GM11168 (cell line): ENCODE measurements at regions not wholly inside any gene's neighbourhood (a gene's known extent, or its start where the extent isn't known, plus 50 kb on each side); places are given as distances from the start of the nearest gene placed in this dataset.
"Not testable (repeated sequence)": the region's sequence is repeated elsewhere in the genome, so short reads cannot be mapped to it uniquely, and the experiment has no call there.

Source experiments
- in situ Hi-C: fragments of 300-500 bp; cut with MboI; formaldehyde crosslinking; loops from one replicate; pipeline ENCODE4 v1.12.0; 2022; ENCODE audit warnings: low sequenced_read_pairs; ENCODE audit not compliant: unreplicated experiment

DNA sequence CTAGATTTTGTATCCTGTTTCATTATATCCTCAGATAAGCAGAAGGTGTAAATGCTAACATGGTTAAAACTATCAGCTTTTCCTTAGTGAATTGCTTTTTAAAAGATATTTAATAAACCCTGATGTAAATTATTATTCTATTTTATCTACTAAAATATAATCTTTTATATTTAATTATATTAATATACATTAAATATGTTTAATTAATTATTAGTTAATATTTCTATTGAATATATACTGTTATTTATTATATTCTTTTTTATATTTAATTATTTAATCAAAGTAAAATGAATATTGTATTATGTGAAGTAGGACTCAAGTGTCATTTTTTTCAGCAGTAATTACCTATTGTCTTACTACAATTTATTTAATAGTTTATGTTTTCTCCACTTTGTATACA lies 179.7 kb upstream of the ADGRL4 start:
- in situ Hi-C loops: no loop called here

DNA sequence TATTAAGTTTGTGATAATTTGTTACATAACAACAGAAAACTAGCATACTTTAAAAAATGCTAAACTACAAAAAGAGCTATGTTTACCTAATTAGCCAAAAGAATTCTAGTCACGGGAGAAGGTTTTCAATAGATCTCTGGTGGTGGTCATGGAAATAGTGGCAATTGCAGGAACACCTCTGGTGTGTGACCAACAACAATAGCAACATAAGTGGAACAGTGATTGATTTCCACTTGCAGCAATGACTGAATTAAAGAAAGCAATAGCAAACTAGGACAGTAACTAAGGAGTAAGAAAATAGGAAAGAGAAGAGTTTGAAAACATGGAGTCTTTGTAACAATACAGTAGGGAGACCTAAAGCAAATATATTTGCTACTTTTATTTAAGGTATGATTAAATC lies 171.3 kb upstream of the ADGRL4 start:
- in situ Hi-C loops: no loop called here

DNA sequence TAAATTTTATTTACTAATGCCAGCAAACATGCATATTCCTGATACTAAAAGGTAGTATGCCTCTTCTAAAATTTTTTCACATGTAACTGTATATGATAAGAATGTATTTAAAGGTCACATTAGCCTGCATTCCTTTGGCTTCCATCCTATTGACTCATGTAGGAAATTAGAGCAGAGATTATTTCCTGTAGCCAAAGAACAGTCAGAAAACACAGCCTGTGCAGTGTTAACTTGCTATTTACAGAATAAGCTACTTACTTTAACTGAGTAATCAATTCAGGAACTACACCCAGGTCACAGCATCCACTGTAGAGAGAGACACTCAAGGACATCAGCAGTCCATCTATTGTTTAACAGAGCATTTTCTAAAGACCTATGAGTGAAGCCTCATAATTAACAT lies 154.5 kb upstream of the ADGRL4 start:
- in situ Hi-C loops: no loop called here

DNA sequence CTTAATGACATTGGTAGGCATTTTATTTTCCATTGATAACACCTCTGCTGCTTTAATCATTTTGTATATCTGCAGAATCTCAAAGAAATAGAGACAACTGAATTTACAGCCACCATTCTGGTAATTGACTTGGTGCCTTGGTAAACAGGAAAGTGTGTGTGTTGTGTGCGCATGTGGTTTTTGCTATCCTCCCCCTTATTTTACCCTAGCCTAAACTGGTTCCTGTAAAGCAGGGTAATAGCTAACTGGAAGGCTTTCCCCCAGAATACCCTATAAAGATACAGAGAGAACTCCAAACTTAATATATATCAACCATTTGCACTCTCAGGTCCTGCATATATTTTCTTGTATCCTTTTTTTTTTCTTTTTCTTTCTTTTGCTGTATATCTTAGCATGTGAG lies 149.5 kb upstream of the ADGRL4 start:
- in situ Hi-C loops: no loop called here

DNA sequence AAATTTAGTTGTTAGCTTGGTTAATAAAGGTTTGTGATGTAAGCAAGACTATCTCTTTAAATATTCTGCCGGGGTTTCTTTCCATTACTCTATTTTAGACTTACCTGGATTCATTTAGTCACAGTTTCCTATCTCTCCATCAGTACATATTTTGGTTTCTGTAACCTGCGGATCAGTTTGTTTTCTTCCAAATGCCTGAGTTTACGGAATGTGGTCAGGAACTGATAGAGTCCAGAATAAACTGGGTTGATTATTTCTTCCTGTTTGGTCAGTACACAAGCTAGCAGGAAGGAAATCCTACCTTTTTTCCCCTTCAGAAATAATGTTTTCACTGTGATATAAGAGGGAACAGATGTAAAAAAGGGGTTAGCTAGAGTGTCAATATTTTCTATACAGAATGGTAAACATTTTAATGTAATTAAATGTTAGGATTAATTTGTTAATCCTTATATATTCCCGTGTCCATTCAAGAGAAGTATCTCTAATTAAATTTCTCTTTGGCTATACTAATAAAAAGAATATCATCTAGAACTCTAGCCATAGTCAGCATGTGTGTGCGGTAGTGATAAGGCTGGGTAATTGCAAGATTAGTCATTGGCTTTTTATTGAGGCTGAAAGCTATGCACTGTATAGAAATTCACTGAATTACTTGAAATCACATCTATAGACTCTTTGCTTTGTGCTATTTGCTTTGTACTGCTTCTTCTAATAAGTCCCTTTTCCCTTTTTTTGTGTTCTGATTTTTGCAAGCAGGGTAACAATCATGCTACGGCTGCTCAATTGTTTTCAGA lies 144.7 kb upstream of the ADGRL4 start:
- in situ Hi-C loops: no loop called here

DNA sequence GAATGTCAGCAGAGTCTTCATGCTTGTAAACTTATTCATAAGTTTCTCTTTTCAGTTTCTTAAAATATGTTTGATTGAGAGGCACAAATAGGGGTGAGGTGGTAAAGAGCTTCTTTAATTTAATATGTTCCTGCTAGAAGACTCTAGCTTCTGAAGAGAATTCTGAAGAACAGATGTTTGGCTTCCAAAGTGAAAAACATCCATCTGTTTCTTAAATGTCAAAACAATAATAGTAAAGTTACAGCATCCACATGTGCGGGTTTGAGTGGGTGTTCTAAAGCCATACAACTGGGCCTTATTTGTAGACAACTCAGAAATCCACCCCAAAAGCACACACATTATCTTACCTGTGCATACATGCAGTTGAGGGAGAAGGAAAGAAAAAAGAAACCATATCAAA lies 144.0 kb upstream of the ADGRL4 start:
- in situ Hi-C loops: no loop called here

DNA sequence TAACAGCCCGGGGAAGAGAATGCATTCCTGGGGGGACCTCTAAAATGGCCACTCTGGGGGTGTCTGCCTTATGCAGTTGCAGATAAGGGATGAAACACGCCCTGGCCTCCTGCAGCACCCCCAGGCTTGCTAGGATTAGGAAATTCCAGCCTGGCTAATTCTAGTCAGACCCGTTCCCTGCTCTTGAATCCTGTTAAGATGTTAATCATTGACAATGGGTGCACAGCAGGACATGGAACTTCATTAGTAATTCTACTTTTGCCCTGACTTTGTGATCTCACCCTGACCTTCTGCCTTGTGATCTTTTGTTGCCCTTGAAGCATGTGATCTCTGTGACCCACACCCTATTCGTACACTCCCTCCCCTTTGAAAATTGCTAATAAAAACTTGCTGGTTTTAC lies 131.7 kb upstream of the ADGRL4 start:
- in situ Hi-C loops: not testable (repeated sequence)

DNA sequence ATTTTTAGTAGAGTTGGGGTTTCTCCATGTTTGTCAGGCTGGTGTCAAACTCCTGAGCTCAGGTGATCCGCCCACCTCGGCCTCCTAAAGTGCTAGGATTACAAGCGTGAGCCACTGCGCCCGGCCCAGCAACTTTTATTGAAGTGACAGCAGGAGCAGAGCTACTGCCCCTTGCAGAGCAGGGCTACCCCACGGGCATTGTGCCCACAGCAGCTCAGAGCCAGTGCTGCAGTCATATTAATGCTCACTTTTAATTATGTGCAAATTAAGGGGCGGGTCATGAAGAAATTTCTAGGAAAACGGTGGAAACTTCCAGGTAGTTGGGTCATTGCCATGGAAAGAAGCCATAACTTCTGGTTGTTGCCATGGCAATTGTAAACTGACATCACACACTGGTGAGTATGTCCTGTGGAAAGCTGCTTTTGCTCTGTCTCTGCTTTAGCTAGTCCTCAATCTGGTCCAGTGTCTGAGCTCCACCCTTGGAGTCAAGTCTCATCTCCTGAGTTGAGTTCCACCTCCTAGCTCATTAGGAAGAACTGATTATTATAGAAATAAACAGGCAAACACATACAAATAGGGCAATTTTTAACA lies 127.3 kb upstream of the ADGRL4 start:
- in situ Hi-C loops: no loop called here

DNA sequence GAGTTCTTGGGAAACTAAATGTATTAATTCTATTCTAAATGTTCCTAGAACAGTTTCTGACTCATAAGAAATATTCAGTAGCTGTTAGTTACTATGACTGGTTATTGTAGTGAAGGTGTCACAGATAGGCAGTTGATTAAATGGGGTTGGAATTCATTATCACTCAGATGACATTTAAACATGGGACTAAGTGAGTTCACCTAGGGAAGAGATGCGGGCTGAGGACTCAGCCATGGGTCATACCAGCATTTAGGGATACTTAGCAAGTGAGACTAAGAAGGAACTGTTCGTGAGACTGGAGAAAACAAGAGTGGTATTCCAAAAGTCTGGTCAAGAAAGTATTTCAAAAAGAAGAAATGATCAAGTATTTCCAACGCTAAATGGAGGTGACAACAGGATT lies 125.1 kb upstream of the ADGRL4 start:
- in situ Hi-C loops: no loop called here

DNA sequence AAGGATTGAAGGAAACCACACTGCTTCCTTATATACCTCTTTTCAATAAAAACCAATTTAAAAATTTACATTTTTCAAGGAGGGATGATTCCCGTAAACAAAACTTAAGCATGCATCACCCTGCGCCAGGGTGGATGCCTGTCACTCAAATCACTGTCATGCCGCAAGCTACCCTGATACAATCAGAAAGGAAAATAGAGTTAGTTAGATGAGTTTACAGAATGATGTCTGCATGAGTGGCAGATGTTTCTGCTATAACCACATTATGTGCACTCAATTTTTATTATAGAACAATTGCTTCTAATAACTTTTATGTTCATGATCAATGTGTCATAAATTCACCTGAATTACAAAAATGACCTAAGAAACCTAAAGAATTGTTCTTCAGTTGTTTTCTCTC lies 123.4 kb upstream of the ADGRL4 start:
- in situ Hi-C loops: no loop called here

DNA sequence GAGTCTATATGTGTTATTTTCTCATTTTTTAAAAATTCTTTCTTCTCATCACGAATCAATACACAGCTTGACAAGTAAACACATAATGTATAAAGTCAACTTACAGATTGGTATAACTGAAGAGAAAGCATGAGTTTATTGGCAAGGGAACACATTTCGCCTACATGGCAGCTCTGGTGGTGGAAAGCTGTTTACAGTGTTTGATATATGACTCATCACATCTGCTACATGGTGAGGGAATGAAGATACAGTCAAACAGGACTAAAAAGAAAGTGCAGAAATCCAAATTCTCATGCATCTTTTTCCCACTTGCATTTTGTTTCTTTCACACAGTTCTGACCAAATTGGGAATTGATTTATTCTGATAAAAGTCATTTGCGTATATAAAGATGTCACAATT lies 122.2 kb upstream of the ADGRL4 start:
- in situ Hi-C loops: no loop called here

DNA sequence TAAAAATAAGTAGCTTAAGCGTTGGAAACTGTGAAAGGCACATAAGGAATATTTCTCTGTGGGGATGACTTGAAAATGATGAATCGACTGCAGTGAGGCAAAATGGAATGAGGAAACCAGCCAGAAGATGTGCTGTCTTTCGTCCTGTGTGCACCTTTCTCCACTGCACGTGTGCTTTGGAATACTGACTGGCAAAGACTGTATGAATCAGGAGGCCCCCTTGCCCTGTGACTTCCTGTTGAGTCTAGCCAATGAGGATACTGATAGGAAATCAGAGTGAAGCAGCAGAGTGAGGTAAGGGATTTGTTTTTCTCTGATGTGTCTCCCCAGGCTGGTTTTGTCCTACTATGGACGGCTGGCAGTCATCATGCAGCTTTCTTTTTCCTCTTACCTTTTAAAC lies 118.2 kb upstream of the ADGRL4 start:
- in situ Hi-C loops: no loop called here

DNA sequence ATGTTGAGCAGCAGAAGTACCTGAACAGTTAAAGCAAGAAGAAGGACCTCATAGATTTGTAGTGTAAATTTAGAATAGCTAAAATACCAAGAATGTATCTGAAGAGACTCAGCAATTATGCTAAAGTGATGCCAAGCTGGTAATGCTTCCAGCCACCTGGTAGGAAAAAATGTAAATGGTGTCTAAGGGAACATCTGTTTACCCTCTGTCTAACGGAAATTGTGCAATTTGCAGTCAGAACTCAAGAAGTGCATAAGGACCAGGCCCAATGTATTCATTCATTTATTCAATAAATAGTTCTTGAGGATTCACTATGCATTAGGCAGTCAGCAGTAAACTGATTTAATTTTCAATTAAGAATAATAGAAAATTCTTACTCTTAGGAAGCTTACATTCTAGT lies 116.0 kb upstream of the ADGRL4 start:
- in situ Hi-C loops: no loop called here

DNA sequence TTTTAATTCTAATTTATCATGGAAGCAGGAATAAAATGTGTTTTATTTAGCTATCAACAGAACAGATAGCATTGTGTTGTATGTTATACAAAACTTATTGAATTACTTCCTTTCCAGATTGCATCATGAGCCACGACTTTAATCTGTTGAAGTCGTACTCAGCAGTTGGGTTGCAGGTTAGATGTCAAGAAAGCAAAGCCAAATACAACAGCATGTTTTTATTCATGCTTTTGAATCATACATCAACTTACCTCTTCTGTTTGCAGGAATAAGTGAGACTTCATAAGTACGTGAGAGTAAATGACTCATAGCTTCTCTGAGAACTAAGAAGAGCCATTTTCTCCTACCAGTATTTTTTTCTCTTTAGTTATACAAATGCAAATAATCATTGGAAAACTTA lies 110.8 kb upstream of the ADGRL4 start:
- in situ Hi-C loops: no loop called here

DNA sequence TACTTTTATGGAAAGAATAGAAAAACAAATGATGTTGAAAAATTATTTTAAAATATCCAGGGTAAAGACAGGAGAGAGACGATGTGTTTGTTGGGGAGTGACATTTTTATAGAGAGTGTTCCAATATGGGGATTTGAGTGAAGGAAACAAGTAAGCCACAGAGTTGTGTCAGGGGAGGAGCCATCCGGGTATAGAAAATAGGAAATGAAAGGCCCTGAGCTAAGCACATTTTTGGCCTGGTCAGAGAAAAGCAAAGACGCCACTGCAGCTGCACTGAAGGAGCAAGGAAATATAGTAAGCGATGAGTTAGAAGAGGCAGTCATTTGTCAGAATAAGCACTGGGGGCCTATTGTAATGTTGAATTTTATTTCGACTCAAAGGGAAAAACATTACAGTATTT lies 107.3 kb upstream of the ADGRL4 start:
- in situ Hi-C loops: no loop called here

DNA sequence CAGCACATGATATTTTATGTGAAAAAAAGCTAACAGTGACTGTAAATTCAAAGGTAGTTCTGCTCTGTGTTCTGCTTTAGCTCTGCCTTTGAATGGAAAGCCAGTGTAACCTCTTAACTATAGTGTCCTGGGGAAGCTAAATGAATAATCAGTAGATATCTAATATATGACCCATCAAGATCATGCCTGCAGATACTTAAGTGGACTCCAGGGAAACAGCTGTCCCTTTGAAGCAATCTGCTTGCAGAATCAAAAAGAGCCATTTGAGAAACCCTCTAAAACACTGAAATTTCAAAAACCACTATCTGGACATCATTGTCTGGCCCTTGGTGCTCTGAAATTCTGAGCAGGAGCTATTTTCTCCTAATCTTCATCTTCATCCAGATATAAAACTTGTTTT lies 104.2 kb upstream of the ADGRL4 start:
- in situ Hi-C loops: no loop called here

DNA sequence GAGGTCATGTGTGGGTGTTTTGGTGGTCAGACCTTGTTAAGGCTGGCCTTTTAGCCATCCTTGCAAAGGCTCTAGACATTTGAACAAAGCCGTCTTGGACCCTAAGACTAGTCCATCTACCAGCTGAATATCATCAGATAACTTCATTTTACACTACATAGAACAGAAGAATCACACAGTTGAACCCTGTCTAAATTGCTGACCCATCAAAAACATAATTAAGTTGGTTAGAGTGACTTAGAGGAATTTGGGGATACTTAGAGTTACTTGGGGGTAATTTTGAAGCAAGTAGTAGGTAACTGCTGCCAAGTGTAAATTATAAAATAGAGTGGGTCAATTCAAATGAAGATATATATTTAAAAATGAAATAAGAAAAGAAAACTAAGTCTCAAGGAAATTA lies 102.9 kb upstream of the ADGRL4 start:
- in situ Hi-C loops: no loop called here

DNA sequence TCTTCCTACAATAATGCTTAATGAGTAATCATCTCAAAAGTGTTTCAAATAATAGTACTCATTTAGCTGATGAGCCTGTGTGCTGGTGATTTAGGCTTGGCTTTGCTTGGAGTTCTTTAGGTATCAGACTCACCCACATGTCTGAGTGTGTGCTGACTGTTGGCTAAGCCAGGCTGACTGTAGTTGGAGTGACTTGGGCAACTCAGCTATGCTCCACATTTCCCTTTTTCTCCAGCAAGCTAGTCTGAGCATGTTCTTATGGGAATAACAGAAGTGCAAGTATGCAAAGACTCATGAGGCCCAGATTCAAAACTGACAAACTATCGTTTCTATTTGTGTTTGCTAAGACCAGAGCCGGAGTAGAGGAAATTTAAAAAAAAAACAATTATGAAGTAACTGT lies 99.0 kb upstream of the ADGRL4 start:
- in situ Hi-C loops: no loop called here

DNA sequence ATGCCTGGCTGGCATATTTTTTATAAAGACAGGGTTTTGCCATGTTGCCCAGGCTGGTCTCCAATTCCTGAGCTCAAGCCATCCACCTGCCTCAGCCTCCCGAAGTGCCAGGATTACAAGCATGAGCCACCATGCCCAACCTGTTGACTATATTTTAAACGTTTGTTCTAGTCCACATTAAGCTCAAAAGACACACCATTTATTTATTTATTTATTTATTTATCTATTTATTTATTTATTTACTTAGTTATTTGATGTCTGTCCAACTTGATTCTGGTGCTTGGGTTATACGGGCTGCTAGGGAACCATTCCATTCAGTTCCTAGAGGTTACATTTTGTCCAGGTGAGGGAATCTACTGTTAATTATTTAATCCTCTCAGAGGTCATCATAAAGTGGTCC lies 98.1 kb upstream of the ADGRL4 start:
- in situ Hi-C loops: no loop called here

DNA sequence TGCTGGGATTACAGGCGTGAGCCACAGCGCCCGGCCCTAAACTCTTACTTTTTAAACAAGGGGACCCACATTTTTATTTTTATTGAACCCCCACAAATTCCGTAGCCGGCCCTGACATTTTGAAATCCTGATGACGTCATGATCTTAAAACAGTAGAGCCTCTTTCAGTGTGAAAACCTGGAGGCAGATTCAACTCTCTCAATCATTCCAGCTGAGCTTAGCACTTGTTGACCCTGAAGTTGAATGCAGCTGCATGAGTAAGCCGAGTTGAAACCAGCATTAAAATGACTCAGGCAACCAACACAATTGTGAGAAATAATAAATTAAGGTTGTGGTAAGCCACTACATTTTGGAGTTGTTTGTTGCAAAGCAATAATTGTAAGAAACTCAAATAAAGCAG lies 93.9 kb upstream of the ADGRL4 start:
- in situ Hi-C loops: no loop called here

DNA sequence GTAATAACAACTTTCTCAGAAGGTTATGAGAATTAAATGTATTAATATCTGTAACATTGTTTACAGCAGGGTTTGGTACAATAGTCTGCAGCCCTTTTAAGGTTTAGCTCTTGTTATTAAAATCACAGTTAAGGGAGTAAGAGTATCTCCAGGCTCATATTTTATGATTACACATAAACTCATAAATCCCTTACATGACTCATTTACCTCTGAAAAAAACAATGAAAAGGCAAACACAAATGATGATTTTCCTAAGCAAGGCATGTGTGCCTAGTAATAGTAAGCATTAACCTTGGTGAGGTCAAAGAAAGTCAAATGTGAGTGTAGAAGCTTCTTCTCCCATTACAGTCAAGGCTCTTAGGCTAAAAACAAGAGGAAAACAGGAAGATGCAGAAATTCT lies 84.5 kb upstream of the ADGRL4 start:
- in situ Hi-C loops: no loop called here

DNA sequence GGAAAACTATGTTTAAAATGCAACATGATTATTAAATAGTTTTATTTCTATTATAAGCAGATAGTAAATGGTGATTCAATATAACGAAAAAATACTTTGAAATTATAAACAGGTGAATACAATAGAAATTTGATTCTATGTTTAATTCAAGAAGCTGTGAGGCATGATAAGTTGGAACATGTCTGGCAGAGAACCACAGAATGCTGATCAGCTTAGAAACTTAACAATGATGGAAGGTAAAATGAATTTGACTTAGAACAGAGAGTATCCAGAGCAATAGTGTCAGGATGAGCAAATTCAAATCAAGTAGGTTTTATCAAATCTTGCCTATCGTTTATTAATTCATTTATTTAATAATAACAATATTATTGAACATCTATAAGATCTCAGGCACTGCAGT lies 83.4 kb upstream of the ADGRL4 start:
- in situ Hi-C loops: no loop called here
